MCF 10A (cell line): ENCODE measurements at regions not wholly inside any gene's neighbourhood (a gene's known extent, or its start where the extent isn't known, plus 50 kb on each side); places are given as distances from the start of the nearest gene placed in this dataset.

Source experiments
- BruUV-seq: library from RNA; stranded (reverse); fragments of 400-500 nt; replicated peaks from 2 replicates; lab custom pipeline; 2021; lab: Mats Ljungman, UMichigan
- CTCF ChIA-PET: fragments of 300-600 bp; sonication (Branson Sonifier 250); formaldehyde crosslinking; extraction: SDS; loops from one replicate; lab custom pipeline; 2021; ENCODE audit warnings: antibody characterized with exemption, inconsistent platforms; lab: Yijun Ruan, JAX
- POLR2A ChIA-PET: fragments of 300-600, 350-650 bp; sonication (Branson Sonifier 250); formaldehyde crosslinking; extraction: SDS; loops from one replicate; lab custom pipeline; 2020; ENCODE audit warnings: antibody characterized with exemption, inconsistent platforms; lab: Yijun Ruan, JAX
- DNase-seq: peaks from one replicate; pipeline ENCODE4 v3.0.0-alpha.2; 2018; ENCODE audit not compliant: unreplicated experiment
- H3K27ac Mint-ChIP-seq: one replicate; pipeline ENCODE4 v1.8.0; 2022; ENCODE audit warnings: mild to moderate bottlenecking, low read depth, mixed read lengths; ENCODE audit not compliant: unreplicated experiment
- H3K27me3 Mint-ChIP-seq: one replicate; pipeline ENCODE4 v1.8.0; 2022; ENCODE audit warnings: mixed read lengths; ENCODE audit not compliant: insufficient read depth, unreplicated experiment
- H3K36me3 Mint-ChIP-seq: one replicate; pipeline ENCODE4 v1.8.0; 2022; ENCODE audit warnings: mild to moderate bottlenecking, moderate library complexity, mixed read lengths; ENCODE audit not compliant: insufficient read depth, unreplicated experiment
- H3K4me1 Mint-ChIP-seq: one replicate; pipeline ENCODE4 v1.8.0; 2022; ENCODE audit warnings: mixed read lengths; ENCODE audit not compliant: insufficient read depth, unreplicated experiment
- H3K4me3 Mint-ChIP-seq: one replicate; pipeline ENCODE4 v1.8.0; 2022; ENCODE audit warnings: mild to moderate bottlenecking, moderate library complexity, mixed read lengths; ENCODE audit not compliant: unreplicated experiment
- H3K9me3 Mint-ChIP-seq: one replicate; pipeline ENCODE4 v1.8.0; 2022; ENCODE audit warnings: mixed read lengths; ENCODE audit not compliant: unreplicated experiment
- intact Hi-C: fragments of 100-400 bp; cut with micrococcal nuclease; formaldehyde crosslinking; loops from 2 replicates; pipeline ENCODE4 v1.14.1; 2022
- TF ChIP-seq, protein P1 (sequence below): fragments of 200-600 bp; IDR thresholded peaks from one replicate; pipeline ENCODE4 v1.8.0; 2022; ENCODE audit warnings: antibody characterized with exemption, mild to moderate bottlenecking; ENCODE audit not compliant: unreplicated experiment

GRCh38 chr5:18702821-18703220, 1068.6 kb downstream of the TAF11L14 start:
- intact Hi-C loops: no loop called here
- Mint-ChIP-seq H3K4me3 (no peak overlapping the region), H3K27ac (no peak overlapping the region), H3K27me3 (no peaks in the 10 kb centered on the region), H3K4me1 (peaks cover 6% of the 10 kb centered on the region), H3K36me3 (no peaks in the 10 kb centered on the region), H3K9me3 (no peaks in the 10 kb centered on the region)
- TF ChIP-seq, protein P1, sequence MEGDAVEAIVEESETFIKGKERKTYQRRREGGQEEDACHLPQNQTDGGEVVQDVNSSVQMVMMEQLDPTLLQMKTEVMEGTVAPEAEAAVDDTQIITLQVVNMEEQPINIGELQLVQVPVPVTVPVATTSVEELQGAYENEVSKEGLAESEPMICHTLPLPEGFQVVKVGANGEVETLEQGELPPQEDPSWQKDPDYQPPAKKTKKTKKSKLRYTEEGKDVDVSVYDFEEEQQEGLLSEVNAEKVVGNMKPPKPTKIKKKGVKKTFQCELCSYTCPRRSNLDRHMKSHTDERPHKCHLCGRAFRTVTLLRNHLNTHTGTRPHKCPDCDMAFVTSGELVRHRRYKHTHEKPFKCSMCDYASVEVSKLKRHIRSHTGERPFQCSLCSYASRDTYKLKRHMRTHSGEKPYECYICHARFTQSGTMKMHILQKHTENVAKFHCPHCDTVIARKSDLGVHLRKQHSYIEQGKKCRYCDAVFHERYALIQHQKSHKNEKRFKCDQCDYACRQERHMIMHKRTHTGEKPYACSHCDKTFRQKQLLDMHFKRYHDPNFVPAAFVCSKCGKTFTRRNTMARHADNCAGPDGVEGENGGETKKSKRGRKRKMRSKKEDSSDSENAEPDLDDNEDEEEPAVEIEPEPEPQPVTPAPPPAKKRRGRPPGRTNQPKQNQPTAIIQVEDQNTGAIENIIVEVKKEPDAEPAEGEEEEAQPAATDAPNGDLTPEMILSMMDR: no peak
- no TSS peak for BruUV-seq
- no peak for DNase-seq
- CTCF ChIA-PET: interaction anchor here (0.5 to 2.2 kb wide), 8 partner anchors 9 to 1127 kb away, joined by 3 to 20 read pairs (median 3); no protein-coding TSS in a partner anchor
- POLR2A ChIA-PET: no interaction called here

- intact Hi-C loops: no loop called here
- Mint-ChIP-seq H3K4me3 (no peak overlapping the region), H3K27me3 (no peaks in the 10 kb centered on the region), H3K36me3 (no peaks in the 10 kb centered on the region), H3K4me1 (no peaks in the 10 kb centered on the region), H3K9me3 (no peaks in the 10 kb centered on the region), H3K27ac (no peak overlapping the region)
- ChIA-PET POLR2A (no interaction called here), CTCF (interaction anchor here (1.5 to 1.8 kb wide), 2 partner anchors 14 to 247 kb away, joined by 7 to 8 read pairs; no protein-coding TSS in a partner anchor)
- no peak for DNase-seq
- no TSS peak for BruUV-seq
- TF ChIP-seq, protein P1: no peak
Measured at GRCh38 chr5:18712936-18713485, 1078.8 kb downstream of the TAF11L14 start.

DNA sequence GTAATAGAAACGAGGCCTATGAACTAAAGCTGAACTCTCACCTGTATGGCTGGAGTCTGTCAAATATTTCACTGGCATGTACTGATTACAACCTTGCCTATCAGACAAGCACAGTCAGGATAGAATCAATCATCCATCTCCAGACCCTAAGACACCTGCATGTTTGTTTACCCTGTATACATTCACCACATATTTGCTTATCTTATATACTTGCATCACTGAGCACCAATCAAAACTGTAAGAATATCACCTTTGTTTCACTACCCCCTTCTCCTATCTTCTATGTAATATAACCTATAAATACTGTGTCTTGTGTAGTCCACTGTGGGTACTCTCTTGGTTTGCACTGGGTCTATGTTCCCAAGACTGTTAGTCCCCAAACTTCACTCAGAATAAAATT, 1085.7 kb downstream of the TAF11L14 start:
- H3K36me3 Mint-ChIP-seq: no peaks in the 10 kb centered on the region
- H3K27me3 Mint-ChIP-seq: no peaks in the 10 kb centered on the region
- H3K4me3 Mint-ChIP-seq: no peak overlapping the region
- no peaks in the 10 kb centered on the region for H3K9me3 Mint-ChIP-seq
- DNase-seq: no peak
- TF ChIP-seq, protein P1: no peak
- H3K27ac Mint-ChIP-seq: no peak overlapping the region
- no peaks in the 10 kb centered on the region for H3K4me1 Mint-ChIP-seq
- intact Hi-C loops: no loop called here
- ChIA-PET POLR2A (no interaction called here), CTCF (no interaction called here)
- no TSS peak for BruUV-seq

GRCh38 chr5:18732556-18733479, 1098.6 kb downstream of the TAF11L14 start:
- BruUV-seq: no TSS peak
- no peak for DNase-seq
- H3K9me3 Mint-ChIP-seq: no peaks in the 10 kb centered on the region
- ChIA-PET CTCF (interaction anchor here (0.7 kb wide), 1 partner anchor 60 kb away, joined by 3 read pairs; no protein-coding TSS in a partner anchor), POLR2A (no interaction called here)
- H3K27me3 Mint-ChIP-seq: no peaks in the 10 kb centered on the region
- intact Hi-C loops: no loop called here
- no peaks in the 10 kb centered on the region for H3K4me1 Mint-ChIP-seq
- H3K36me3 Mint-ChIP-seq: no peaks in the 10 kb centered on the region
- no peak overlapping the region for H3K4me3 Mint-ChIP-seq
- no peak overlapping the region for H3K27ac Mint-ChIP-seq
- TF ChIP-seq, protein P1: no peak
